GM12892 (cell line): ENCODE measurements at regions not wholly inside any gene's neighbourhood (a gene's known extent, or its start where the extent isn't known, plus 50 kb on each side); places are given as distances from the start of the nearest gene placed in this dataset.

Experiments
- POLR2A ChIP-seq: IDR thresholded peaks from 2 replicates; pipeline ENCODE4 v1.6.1; 2011; ENCODE audit warnings: low read depth, low read length, control low read depth
- POLR2AphosphoS5 ChIP-seq: IDR thresholded peaks from 2 replicates; pipeline ENCODE4 v1.6.1; 2011; ENCODE audit warnings: low read depth, low read length, control low read depth
- TAF1 ChIP-seq: IDR thresholded peaks from 2 replicates; pipeline ENCODE4 v1.6.1; 2011; ENCODE audit warnings: low read depth, mild to moderate bottlenecking, control low read depth, low read length, borderline replicate concordance

DNA sequence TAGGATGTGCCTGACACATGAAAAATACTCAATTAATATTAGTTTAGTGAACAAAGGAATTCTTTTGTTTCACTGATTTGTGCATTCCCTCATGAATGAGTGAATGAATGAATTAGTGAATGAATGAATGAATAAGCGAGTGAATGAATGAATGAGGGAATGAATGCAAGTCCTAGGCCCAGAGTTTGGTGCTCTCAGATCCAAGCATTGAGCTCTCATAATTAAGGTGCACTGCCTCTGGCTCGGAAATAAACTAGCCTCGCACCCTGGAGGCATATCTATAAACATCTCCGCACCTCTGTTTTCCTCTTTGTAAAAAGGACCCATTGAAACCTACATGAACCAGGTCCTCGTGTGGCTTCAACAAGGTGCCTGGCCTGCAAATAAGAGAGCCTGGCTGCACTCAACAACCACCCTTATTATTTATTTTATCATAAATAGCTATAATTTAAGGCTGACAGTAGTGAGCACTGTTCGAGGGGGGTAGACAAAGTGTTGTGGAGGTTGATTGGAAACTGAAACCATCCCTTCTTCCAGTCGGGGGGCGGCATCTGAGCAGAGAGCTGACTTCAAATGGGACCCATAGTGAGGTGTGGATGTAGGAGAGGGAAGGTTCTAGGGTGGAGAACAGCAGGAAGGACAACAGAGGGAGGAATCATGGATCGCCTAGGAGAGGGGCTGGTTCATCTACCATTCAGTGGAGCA, 316.8 kb downstream of the BCL11B start:
- TF ChIP-seq POLR2AphosphoS5 (no peak), POLR2A (no peak), TAF1 (no peak)
